Testis (tissue), 2 donors: ENCODE measurements at regions not wholly inside any gene's neighbourhood (a gene's known extent, or its start where the extent isn't known, plus 50 kb on each side); places are given as distances from the start of the nearest gene placed in this dataset.

ENCODE experiments used
- CTCF ChIP-seq, 3 experiments: fragments of 450-650 bp in 2 of 3; fragments of 200-600 bp in 1 of 3; sonication (generic) in 1 of 3; IDR thresholded peaks; one replicate each; pipeline ENCODE4 v1.5.1; 2016 to 2019; ENCODE audit warnings: antibody characterized with exemption in 3 of 3, mild to moderate bottlenecking in 2 of 3, moderate library complexity in 1 of 3
- POLR2A ChIP-seq: fragments of 450-650 bp; IDR thresholded peaks from one replicate; pipeline ENCODE4 v1.6.1; 2017; ENCODE audit warnings: antibody characterized with exemption, mild to moderate bottlenecking, moderate library complexity

DNA sequence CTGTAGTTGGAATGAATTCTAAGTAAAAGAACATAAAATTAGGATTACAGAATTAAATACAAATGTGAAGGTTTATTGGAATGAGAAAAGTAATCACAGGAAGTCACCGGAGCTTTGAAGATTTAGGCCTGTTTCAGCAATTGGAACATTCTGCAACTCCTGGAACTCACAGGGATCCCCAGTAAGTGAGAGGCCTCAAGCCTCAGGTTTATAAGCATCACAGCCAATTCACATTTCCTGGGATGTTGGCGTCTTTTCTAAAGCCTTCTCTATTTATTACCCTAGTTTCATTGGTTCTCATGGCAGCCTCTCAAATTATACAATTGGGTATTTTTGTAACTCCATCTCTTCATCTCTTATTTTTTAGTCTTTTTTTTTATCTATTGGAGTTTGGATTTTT lies 90.4 kb upstream of the HIVEP1 start:
- no peak for TF ChIP-seq CTCF (IDR thresholded peaks at IDR 0.05)
- TF ChIP-seq POLR2A = no peak
